Neutrophil (primary cell): ENCODE measurements at regions not wholly inside any gene's neighbourhood (a gene's known extent, or its start where the extent isn't known, plus 50 kb on each side); places are given as distances from the start of the nearest gene placed in this dataset.

Experiments
- H3K27ac ChIP-seq: fragments of 200-600 bp; sonication (generic); 2 replicates; pipeline ENCODE4 v1.5.1; 2016; ENCODE audit warnings: mild to moderate bottlenecking, moderate library complexity
- H3K27me3 ChIP-seq: fragments of 200-600 bp; sonication (generic); 2 replicates; pipeline ENCODE4 v1.6.0; 2016; ENCODE audit warnings: mild to moderate bottlenecking
- H3K36me3 ChIP-seq: fragments of 200-600 bp; sonication (generic); 2 replicates; pipeline ENCODE4 v1.5.1; 2017
- H3K4me1 ChIP-seq, 2 experiments: fragments of 200-600 bp in 1 of 2; sonication (generic) in 1 of 2; 1 replicate in 1 of 2; 2 replicates in 1 of 2; pipeline versions ENCODE4 v1.5.1 to v1.6.1; 2013 to 2016; ENCODE audit warnings: low read depth in 1 of 2, low read length in 1 of 2, mild to moderate bottlenecking in 1 of 2, moderate library complexity in 1 of 2; ENCODE audit not compliant: control insufficient read depth in 1 of 2, insufficient read depth in 1 of 2
- H3K4me3 ChIP-seq, 2 experiments: fragments of 200-600 bp in 1 of 2; sonication (generic) in 1 of 2; 1 replicate in 1 of 2; 2 replicates in 1 of 2; pipeline ENCODE4 v1.5.1; 2013 to 2016; ENCODE audit warnings: low read depth in 1 of 2, low read length in 1 of 2, mild to moderate bottlenecking in 1 of 2, moderate library complexity in 1 of 2
- H3K9me3 ChIP-seq: fragments of 200-600 bp; sonication (generic); 2 replicates; pipeline ENCODE4 v1.5.1; 2016
- CTCF ChIP-seq: fragments of 200-600 bp; sonication (generic); IDR thresholded peaks from 2 replicates; pipeline ENCODE4 v1.5.1; 2016; ENCODE audit warnings: antibody characterized with exemption

DNA sequence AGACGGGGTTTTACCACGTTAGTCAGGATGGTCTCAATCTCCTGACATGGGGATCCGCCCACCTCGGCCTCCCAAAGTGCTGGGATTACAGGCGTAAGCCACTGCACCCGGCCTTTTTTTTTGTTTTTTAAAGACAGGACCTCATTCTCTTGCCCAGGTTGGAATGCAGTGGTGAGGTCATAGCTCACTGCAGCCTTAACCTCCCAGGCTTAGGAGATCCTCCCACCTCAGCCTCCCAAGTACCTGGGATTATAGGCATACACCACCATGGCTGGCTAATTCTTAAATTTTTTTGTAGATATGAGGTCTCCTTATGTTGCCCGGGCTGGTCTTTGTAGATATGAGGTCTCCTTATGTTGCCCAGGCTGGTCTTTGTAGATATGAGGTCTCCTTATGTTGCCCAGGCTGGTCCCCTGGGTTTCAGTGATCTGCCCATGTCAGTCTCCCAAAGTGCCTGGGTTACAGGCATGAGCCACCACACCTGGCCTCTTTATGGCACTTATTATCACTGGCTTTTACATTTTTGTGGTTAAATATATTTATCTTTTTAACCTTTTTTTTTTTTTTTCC is 82.3 kb upstream of the RNU6-1 start:
- Histone ChIP-seq H3K27me3 (no peaks in the 10 kb centered on the region), H3K4me3 (no peak overlapping the region), H3K36me3 (no peaks in the 10 kb centered on the region), H3K4me1 (no peaks in the 10 kb centered on the region), H3K27ac (no peak overlapping the region), H3K9me3 (peaks cover 5% of the 10 kb centered on the region)
- no peak for TF ChIP-seq CTCF

DNA sequence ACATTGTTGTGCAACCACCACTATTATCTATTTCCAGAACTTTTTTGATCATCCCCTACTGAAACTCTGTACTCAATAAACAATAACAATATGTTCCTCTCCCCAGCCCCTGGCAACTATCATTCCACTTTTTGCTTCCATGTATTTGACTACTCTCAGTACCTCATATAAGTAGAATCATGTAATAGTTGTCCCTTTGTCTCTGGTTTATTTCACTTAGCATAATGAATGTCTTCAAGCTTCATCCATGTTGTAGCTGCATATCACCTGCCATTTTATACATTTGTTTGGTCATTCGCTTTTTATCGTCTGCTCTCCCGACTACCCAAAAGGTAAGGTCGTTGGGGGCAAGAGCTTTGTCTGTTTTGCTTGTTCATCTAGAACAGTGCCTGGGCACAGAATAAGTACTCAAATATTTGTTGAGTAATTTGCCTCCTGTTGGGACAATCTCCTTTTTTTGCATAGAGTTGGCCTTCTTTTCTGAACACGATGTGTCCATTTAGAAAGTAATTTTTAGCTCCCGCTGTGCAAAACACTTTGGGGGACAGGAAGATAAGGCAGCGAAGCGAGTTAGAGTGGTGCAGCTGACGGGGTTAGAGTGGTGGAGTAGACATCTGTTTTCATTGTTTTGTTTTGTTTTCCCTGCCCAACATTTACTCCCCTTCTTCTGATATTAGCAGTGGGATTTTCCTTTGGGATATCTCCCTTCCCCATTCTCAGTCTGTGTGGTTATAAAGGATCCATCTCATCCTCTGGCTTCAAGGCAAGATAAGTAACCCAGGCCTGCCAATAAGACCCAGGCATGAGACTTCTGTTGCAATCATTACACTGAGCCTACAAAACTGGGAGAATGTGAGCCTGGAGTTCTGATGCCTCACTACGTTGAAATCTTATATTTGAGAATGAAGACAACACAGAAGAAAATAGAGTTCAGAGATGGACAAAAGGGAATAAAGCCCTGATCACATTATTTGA is 83.4 kb upstream of the RNU6-1 start:
- Histone ChIP-seq H3K27me3 (no peaks in the 10 kb centered on the region), H3K27ac (no peak overlapping the region), H3K36me3 (no peaks in the 10 kb centered on the region), H3K4me3 (no peak overlapping the region), H3K4me1 (no peaks in the 10 kb centered on the region), H3K9me3 (peaks cover 4% of the 10 kb centered on the region)
- no peak for TF ChIP-seq CTCF

DNA sequence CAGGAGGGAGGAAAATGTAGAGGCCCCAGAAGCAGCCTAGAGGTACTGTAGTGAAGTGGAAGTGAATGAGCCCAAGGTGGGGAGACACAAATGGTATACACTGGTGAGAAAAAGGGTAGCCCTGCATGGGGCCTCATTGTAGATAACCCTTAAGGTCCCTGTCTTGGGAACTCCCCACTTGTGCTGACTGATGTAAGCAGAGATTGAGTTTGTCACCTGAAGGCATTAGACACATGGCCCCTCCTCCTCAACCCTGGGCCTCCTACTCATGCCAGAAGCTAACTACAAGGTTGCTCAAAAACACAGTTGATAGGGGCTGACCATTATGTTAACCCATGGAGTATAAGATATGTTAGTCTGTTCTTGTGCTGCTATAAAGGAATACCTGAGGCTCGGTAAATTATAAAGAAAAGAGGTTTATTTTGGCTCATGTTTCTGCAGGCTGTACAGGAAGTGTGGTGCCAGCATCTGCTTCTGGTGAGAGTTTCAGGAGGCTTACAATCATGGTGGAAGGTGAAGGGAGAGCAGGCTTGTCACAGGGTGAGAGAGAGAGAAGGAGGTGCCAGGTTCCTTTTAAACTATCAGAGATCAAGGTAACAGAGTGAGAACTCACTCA is 84.6 kb upstream of the RNU6-1 start:
- H3K4me3 ChIP-seq, result no peak overlapping the region
- no peaks in the 10 kb centered on the region for H3K27me3 ChIP-seq
- no peak overlapping the region for H3K27ac ChIP-seq
- no peak for TF ChIP-seq CTCF
- no peaks in the 10 kb centered on the region for H3K9me3 ChIP-seq
- no peaks in the 10 kb centered on the region for H3K4me1 ChIP-seq
- H3K36me3 ChIP-seq, result no peaks in the 10 kb centered on the region

- TF ChIP-seq CTCF, result no peak
Measured at GRCh38 chr15:67925182-67925581, 85.3 kb upstream of the RNU6-1 start.

GRCh38 chr15:67927501-67928168 is 87.8 kb upstream of the RNU6-1 start:
- no peaks in the 10 kb centered on the region for H3K27me3 ChIP-seq
- no peak overlapping the region for H3K27ac ChIP-seq
- no peak for TF ChIP-seq CTCF
- H3K4me3 ChIP-seq, result no peak overlapping the region
- H3K9me3 ChIP-seq, result no peaks in the 10 kb centered on the region
- no peaks in the 10 kb centered on the region for H3K36me3 ChIP-seq
- no peaks in the 10 kb centered on the region for H3K4me1 ChIP-seq

More at GRCh38 chr15:67925182-67925581, 85.3 kb upstream of the RNU6-1 start:
- no peaks in the 10 kb centered on the region for H3K9me3 ChIP-seq
- H3K4me3 ChIP-seq, result no peak overlapping the region
- no peaks in the 10 kb centered on the region for H3K4me1 ChIP-seq
- H3K36me3 ChIP-seq, result no peaks in the 10 kb centered on the region
- H3K27ac ChIP-seq, result no peak overlapping the region
- H3K27me3 ChIP-seq, result no peaks in the 10 kb centered on the region
